ENCODE measurements at regions not wholly inside any gene's neighbourhood (a gene's known extent, or its start where the extent isn't known, plus 50 kb on each side); places are given as distances from the start of the nearest gene placed in this dataset.

- Histone ChIP-seq H3K9ac (ENCODE audit: insufficient read depth, low read length) (no peak overlapping the region), H3K27ac (ENCODE audit: insufficient read depth, low read length) (no peak overlapping the region), H3K9me3 (ENCODE audit: control insufficient read depth, insufficient read depth, low read depth, low read length) (no peaks in the 10 kb centered on the region), H3K79me2 (ENCODE audit: control insufficient read depth, insufficient read depth, low read length) (no peaks in the 10 kb centered on the region), H3K4me2 (ENCODE audit: extremely low read depth, insufficient read depth, low read length) (no peak overlapping the region), H4K20me1 (ENCODE audit: control insufficient read depth, extremely low read depth, insufficient read depth, low read length) (no peaks in the 10 kb centered on the region), H3K4me3 (replicated peaks in 1 of 4; ENCODE audit: control extremely low read depth in 1 of 4, insufficient read depth in 1 of 4, low read depth in 3 of 4, low read length in 4 of 4) (no peak overlapping the region), H3K4me1 (ENCODE audit: control insufficient read depth, extremely low read depth, insufficient read depth, low read length) (no peaks in the 10 kb centered on the region), H2AFZ (ENCODE audit: low read length) (no peak overlapping the region), H3K27me3 (ENCODE audit: control insufficient read depth, insufficient read depth, low read length) (no peaks in the 10 kb centered on the region), H3K36me3 (ENCODE audit: control insufficient read depth, insufficient read depth, low read length) (no peaks in the 10 kb centered on the region)
- TF ChIP-seq EZH2 (IDR thresholded peaks at IDR 0.05; ENCODE audit: low read length, missing control alignments), result no peak
- TF ChIP-seq, protein P1, sequence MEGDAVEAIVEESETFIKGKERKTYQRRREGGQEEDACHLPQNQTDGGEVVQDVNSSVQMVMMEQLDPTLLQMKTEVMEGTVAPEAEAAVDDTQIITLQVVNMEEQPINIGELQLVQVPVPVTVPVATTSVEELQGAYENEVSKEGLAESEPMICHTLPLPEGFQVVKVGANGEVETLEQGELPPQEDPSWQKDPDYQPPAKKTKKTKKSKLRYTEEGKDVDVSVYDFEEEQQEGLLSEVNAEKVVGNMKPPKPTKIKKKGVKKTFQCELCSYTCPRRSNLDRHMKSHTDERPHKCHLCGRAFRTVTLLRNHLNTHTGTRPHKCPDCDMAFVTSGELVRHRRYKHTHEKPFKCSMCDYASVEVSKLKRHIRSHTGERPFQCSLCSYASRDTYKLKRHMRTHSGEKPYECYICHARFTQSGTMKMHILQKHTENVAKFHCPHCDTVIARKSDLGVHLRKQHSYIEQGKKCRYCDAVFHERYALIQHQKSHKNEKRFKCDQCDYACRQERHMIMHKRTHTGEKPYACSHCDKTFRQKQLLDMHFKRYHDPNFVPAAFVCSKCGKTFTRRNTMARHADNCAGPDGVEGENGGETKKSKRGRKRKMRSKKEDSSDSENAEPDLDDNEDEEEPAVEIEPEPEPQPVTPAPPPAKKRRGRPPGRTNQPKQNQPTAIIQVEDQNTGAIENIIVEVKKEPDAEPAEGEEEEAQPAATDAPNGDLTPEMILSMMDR (conservative IDR thresholded peaks at IDR 0.05 in 1 of 2, IDR thresholded peaks at IDR 0.05 in 1 of 2; ENCODE audit: low read depth in 1 of 2, low read length in 2 of 2), result no peak
- DNase-seq (ENCODE audit: low read depth in 2 of 2), result no peak
Measured at GRCh38 chr5:108629779-108630528, 117.7 kb upstream of the FER start.

DNA sequence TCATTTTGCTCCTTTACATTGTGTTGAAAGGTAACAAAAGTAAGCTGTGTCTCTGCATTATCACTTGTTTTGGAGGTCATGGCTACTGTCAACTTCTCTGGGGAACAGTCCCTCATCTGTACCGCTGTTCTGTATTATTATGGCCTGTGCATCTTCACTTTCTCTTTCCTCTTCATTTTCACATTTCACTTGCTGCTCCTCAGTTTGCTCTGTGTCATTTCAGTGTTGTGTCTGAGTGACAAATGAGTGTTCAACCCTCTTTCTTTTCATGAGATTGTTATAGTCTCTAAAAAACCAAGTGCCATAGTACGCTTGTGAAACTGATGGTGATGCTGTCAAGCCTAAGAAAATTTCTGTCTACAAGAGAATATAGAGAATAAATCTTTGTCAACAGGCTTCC lies 122.0 kb upstream of the FER start:
- Histone ChIP-seq H3K4me2 (ENCODE audit: extremely low read depth, insufficient read depth, low read length) (no peak overlapping the region), H3K4me1 (ENCODE audit: control insufficient read depth, extremely low read depth, insufficient read depth, low read length) (no peaks in the 10 kb centered on the region), H3K79me2 (ENCODE audit: control insufficient read depth, insufficient read depth, low read length) (no peaks in the 10 kb centered on the region), H3K27me3 (ENCODE audit: control insufficient read depth, insufficient read depth, low read length) (no peaks in the 10 kb centered on the region), H3K9me3 (ENCODE audit: control insufficient read depth, insufficient read depth, low read depth, low read length) (no peaks in the 10 kb centered on the region), H3K27ac (ENCODE audit: insufficient read depth, low read length) (no peak overlapping the region), H2AFZ (ENCODE audit: low read length) (no peak overlapping the region), H4K20me1 (ENCODE audit: control insufficient read depth, extremely low read depth, insufficient read depth, low read length) (no peaks in the 10 kb centered on the region), H3K36me3 (ENCODE audit: control insufficient read depth, insufficient read depth, low read length) (no peaks in the 10 kb centered on the region), H3K4me3 (replicated peaks in 1 of 4; ENCODE audit: control extremely low read depth in 1 of 4, insufficient read depth in 1 of 4, low read depth in 3 of 4, low read length in 4 of 4) (no peak overlapping the region), H3K9ac (ENCODE audit: insufficient read depth, low read length) (no peak overlapping the region)
- DNase-seq (ENCODE audit: low read depth in 2 of 2), result no peak
- TF ChIP-seq, protein P1 (conservative IDR thresholded peaks at IDR 0.05 in 1 of 2, IDR thresholded peaks at IDR 0.05 in 1 of 2; ENCODE audit: low read depth in 1 of 2, low read length in 2 of 2), result no peak
- no peak for TF ChIP-seq EZH2 (IDR thresholded peaks at IDR 0.05; ENCODE audit: low read length, missing control alignments)

- no peaks in the 10 kb centered on the region for H3K79me2 ChIP-seq (ENCODE audit: control insufficient read depth, insufficient read depth, low read length)
- H4K20me1 ChIP-seq (ENCODE audit: control insufficient read depth, extremely low read depth, insufficient read depth, low read length), result no peaks in the 10 kb centered on the region
- no peak overlapping the region for H2AFZ ChIP-seq (ENCODE audit: low read length)
- H3K27me3 ChIP-seq (ENCODE audit: control insufficient read depth, insufficient read depth, low read length), result no peaks in the 10 kb centered on the region
- no peak overlapping the region for H3K4me2 ChIP-seq (ENCODE audit: extremely low read depth, insufficient read depth, low read length)
- no peak overlapping the region for H3K4me3 ChIP-seq (replicated peaks in 1 of 4; ENCODE audit: control extremely low read depth in 1 of 4, insufficient read depth in 1 of 4, low read depth in 3 of 4, low read length in 4 of 4)
- H3K4me1 ChIP-seq (ENCODE audit: control insufficient read depth, extremely low read depth, insufficient read depth, low read length), result no peaks in the 10 kb centered on the region
- no peak for DNase-seq (ENCODE audit: low read depth in 2 of 2)
- no peaks in the 10 kb centered on the region for H3K36me3 ChIP-seq (ENCODE audit: control insufficient read depth, insufficient read depth, low read length)
- no peak overlapping the region for H3K9ac ChIP-seq (ENCODE audit: insufficient read depth, low read length)
- no peak overlapping the region for H3K27ac ChIP-seq (ENCODE audit: insufficient read depth, low read length)
- TF ChIP-seq, protein P1 (conservative IDR thresholded peaks at IDR 0.05 in 1 of 2, IDR thresholded peaks at IDR 0.05 in 1 of 2; ENCODE audit: low read depth in 1 of 2, low read length in 2 of 2), result no peak
- TF ChIP-seq EZH2 (IDR thresholded peaks at IDR 0.05; ENCODE audit: low read length, missing control alignments), result no peak
- no peaks in the 10 kb centered on the region for H3K9me3 ChIP-seq (ENCODE audit: control insufficient read depth, insufficient read depth, low read depth, low read length)
Measured at GRCh38 chr5:108623826-108624225, 123.9 kb upstream of the FER start.

All from fibroblast of lung (primary cell).